Liver (tissue), 8 donors: ENCODE measurements at regions not wholly inside any gene's neighbourhood (a gene's known extent, or its start where the extent isn't known, plus 50 kb on each side); places are given as distances from the start of the nearest gene placed in this dataset.

ENCODE experiments used
- DNase-seq: peaks from one replicate; pipeline ENCODE4 v3.0.0-alpha.2; 2017; ENCODE audit warnings: low spot score
- H3K27ac ChIP-seq, 2 donors: one replicate each; pipeline ENCODE4 v1.7.0; 2013; ENCODE audit warnings: inconsistent platforms in 2 of 2, low read length in 2 of 2, control low read depth in 1 of 2, low read depth in 1 of 2, mild to moderate bottlenecking in 1 of 2
- H3K27me3 ChIP-seq, 4 donors: one replicate each; pipeline versions ENCODE4 v1.6.1 to v1.7.0; 2013; ENCODE audit warnings: low read length in 3 of 4, inconsistent platforms in 1 of 4, mild to moderate bottlenecking in 1 of 4, moderate library complexity in 1 of 4; ENCODE audit not compliant: control insufficient read depth in 4 of 4, insufficient read depth in 4 of 4
- H3K36me3 ChIP-seq, 4 donors: one replicate each; pipeline versions ENCODE4 v1.6.1 to v1.7.0; 2013; ENCODE audit warnings: low read length in 3 of 4, mild to moderate bottlenecking in 3 of 4, low read depth in 1 of 4, moderate library complexity in 1 of 4; ENCODE audit not compliant: control insufficient read depth in 4 of 4, insufficient read depth in 3 of 4
- H3K4me1 ChIP-seq, 4 donors: one replicate each; pipeline versions ENCODE4 v1.6.1 to v1.7.0; 2013; ENCODE audit warnings: low read length in 3 of 4, mild to moderate bottlenecking in 3 of 4, moderate library complexity in 1 of 4; ENCODE audit not compliant: control insufficient read depth in 4 of 4, insufficient read depth in 4 of 4
- H3K4me3 ChIP-seq, 3 donors: one replicate each; pipeline versions ENCODE4 v1.6.1 to v1.7.0; 2013; ENCODE audit warnings: low read length in 3 of 3, control low read depth in 1 of 3, low read depth in 1 of 3, mild to moderate bottlenecking in 1 of 3
- H3K9ac ChIP-seq, 2 donors: one replicate each; pipeline ENCODE4 v1.7.0; 2013; ENCODE audit warnings: low read length in 2 of 2, mild to moderate bottlenecking in 2 of 2, moderate library complexity in 2 of 2, control low read depth in 1 of 2, low read depth in 1 of 2
- H3K9me3 ChIP-seq, 4 donors: one replicate each; pipeline versions ENCODE4 v1.6.1 to v1.7.0; 2013; ENCODE audit warnings: low read length in 3 of 4; ENCODE audit not compliant: control insufficient read depth in 4 of 4
- FOXA1 ChIP-seq: IDR thresholded peaks from 2 replicates; pipeline ENCODE4 v1.6.1; 2016; ENCODE audit warnings: antibody characterized with exemption
- FOXA2 ChIP-seq: IDR thresholded peaks from 2 replicates; pipeline ENCODE4 v1.6.1; 2016; ENCODE audit warnings: antibody characterized with exemption
- HNF4A ChIP-seq, 2 donors: conservative IDR thresholded peaks; 2 replicates each; pipeline ENCODE4 v1.6.1; 2016; ENCODE audit warnings: antibody characterized with exemption in 2 of 2, mild to moderate bottlenecking in 2 of 2
- HNF4G ChIP-seq: IDR thresholded peaks from 2 replicates; pipeline ENCODE4 v1.6.1; 2016; ENCODE audit warnings: antibody characterized with exemption
- JUND ChIP-seq, 2 donors: IDR thresholded peaks; 2 replicates each; pipeline ENCODE4 v1.6.1; 2016; ENCODE audit warnings: antibody characterized with exemption in 2 of 2
- MAX ChIP-seq: IDR thresholded peaks from 2 replicates; pipeline ENCODE4 v1.6.1; 2016; ENCODE audit warnings: antibody characterized with exemption
- NR2F2 ChIP-seq: IDR thresholded peaks from 2 replicates; pipeline ENCODE4 v1.6.1; 2016; ENCODE audit warnings: antibody characterized with exemption
- RAD21 ChIP-seq, 2 donors: IDR thresholded peaks; 2 replicates each; pipeline ENCODE4 v1.6.1; 2016; ENCODE audit warnings: antibody characterized with exemption in 2 of 2, mild to moderate bottlenecking in 2 of 2
- RXRA ChIP-seq, 2 donors: IDR thresholded peaks; 2 replicates each; pipeline ENCODE4 v1.6.1; 2017 to 2018; ENCODE audit warnings: antibody characterized with exemption in 2 of 2, mild to moderate bottlenecking in 1 of 2
- SP1 ChIP-seq: IDR thresholded peaks from 2 replicates; pipeline ENCODE4 v1.6.1; 2018; ENCODE audit warnings: antibody characterized with exemption, mild to moderate bottlenecking
- TAF1 ChIP-seq: conservative IDR thresholded peaks from 2 replicates; pipeline ENCODE4 v1.6.1; 2016; ENCODE audit warnings: antibody characterized with exemption, mild to moderate bottlenecking
- YY1 ChIP-seq: IDR thresholded peaks from 2 replicates; pipeline ENCODE4 v1.6.1; 2016; ENCODE audit warnings: antibody characterized with exemption, mild to moderate bottlenecking
- ZBTB33 ChIP-seq: IDR thresholded peaks from 2 replicates; pipeline ENCODE4 v1.6.1; 2016; ENCODE audit warnings: antibody characterized with exemption
- WGBS: extraction: QIAGEN DNeasy Blood & Tissue Kit; methylation state at CpG from one replicate; pipeline ENCODE4 v1.1.7; 2013; 5-methylcytosine and 5-hydroxymethylcytosine counted together
- TF ChIP-seq, protein P1 (sequence below): IDR thresholded peaks from 2 replicates; pipeline ENCODE4 v1.6.1; 2016; ENCODE audit warnings: antibody characterized with exemption, mild to moderate bottlenecking
- TF ChIP-seq, protein P2 (sequence below): IDR thresholded peaks from 2 replicates; pipeline ENCODE4 v1.6.1; 2016; ENCODE audit warnings: antibody characterized with exemption
- TF ChIP-seq, protein P3 (sequence below): fragments of 150-350 bp; IDR thresholded peaks from 2 replicates; pipeline ENCODE4 v1.5.1; 2017; ENCODE audit warnings: improper control_type of control experiment, low read depth, low read length; ENCODE audit not compliant: missing input control
- donor health status: healthy.
- donor health status: healthy.
- donor health status: healthy.
- donor health status: healthy.
- donor health status: healthy.

- peaks cover 0 to 6% (median 0%) of the 10 kb centered on the region in 4 donors for H3K9me3 ChIP-seq
- H3K27me3 ChIP-seq, result peaks cover 0 to 13% (median 0%) of the 10 kb centered on the region in 4 donors
- H3K9ac ChIP-seq, result no peak overlapping the region
- H3K36me3 ChIP-seq, result no peaks in the 10 kb centered on the region
- 57% methylated on average over 6 of the region's 6 CpGs for WGBS
- H3K4me1 ChIP-seq, result no peaks in the 10 kb centered on the region
- H3K27ac ChIP-seq, result no peak overlapping the region
- H3K4me3 ChIP-seq, result no peak overlapping the region
- DNase-seq, result no peak
- TF ChIP-seq FOXA1 (no peak), YY1 (no peak), RXRA (IDR thresholded peaks at IDR 0.05) (no peak), MAX (no peak), FOXA2 (no peak), SP1 (no peak), TAF1 (no peak), JUND (IDR thresholded peaks at IDR 0.05) (no peak), ZBTB33 (no peak), RAD21 (IDR thresholded peaks at IDR 0.05) (no peak), HNF4A (conservative IDR thresholded peaks at IDR 0.05) (no peak), NR2F2 (no peak), HNF4G (no peak)
- TF ChIP-seq, protein P1, sequence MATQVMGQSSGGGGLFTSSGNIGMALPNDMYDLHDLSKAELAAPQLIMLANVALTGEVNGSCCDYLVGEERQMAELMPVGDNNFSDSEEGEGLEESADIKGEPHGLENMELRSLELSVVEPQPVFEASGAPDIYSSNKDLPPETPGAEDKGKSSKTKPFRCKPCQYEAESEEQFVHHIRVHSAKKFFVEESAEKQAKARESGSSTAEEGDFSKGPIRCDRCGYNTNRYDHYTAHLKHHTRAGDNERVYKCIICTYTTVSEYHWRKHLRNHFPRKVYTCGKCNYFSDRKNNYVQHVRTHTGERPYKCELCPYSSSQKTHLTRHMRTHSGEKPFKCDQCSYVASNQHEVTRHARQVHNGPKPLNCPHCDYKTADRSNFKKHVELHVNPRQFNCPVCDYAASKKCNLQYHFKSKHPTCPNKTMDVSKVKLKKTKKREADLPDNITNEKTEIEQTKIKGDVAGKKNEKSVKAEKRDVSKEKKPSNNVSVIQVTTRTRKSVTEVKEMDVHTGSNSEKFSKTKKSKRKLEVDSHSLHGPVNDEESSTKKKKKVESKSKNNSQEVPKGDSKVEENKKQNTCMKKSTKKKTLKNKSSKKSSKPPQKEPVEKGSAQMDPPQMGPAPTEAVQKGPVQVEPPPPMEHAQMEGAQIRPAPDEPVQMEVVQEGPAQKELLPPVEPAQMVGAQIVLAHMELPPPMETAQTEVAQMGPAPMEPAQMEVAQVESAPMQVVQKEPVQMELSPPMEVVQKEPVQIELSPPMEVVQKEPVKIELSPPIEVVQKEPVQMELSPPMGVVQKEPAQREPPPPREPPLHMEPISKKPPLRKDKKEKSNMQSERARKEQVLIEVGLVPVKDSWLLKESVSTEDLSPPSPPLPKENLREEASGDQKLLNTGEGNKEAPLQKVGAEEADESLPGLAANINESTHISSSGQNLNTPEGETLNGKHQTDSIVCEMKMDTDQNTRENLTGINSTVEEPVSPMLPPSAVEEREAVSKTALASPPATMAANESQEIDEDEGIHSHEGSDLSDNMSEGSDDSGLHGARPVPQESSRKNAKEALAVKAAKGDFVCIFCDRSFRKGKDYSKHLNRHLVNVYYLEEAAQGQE, result no peak
- TF ChIP-seq, protein P2, sequence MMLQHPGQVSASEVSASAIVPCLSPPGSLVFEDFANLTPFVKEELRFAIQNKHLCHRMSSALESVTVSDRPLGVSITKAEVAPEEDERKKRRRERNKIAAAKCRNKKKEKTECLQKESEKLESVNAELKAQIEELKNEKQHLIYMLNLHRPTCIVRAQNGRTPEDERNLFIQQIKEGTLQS, result no peak
- TF ChIP-seq, protein P3, sequence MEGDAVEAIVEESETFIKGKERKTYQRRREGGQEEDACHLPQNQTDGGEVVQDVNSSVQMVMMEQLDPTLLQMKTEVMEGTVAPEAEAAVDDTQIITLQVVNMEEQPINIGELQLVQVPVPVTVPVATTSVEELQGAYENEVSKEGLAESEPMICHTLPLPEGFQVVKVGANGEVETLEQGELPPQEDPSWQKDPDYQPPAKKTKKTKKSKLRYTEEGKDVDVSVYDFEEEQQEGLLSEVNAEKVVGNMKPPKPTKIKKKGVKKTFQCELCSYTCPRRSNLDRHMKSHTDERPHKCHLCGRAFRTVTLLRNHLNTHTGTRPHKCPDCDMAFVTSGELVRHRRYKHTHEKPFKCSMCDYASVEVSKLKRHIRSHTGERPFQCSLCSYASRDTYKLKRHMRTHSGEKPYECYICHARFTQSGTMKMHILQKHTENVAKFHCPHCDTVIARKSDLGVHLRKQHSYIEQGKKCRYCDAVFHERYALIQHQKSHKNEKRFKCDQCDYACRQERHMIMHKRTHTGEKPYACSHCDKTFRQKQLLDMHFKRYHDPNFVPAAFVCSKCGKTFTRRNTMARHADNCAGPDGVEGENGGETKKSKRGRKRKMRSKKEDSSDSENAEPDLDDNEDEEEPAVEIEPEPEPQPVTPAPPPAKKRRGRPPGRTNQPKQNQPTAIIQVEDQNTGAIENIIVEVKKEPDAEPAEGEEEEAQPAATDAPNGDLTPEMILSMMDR, result no peak
Measured at GRCh38 chr5:73288803-73289720, 116.1 kb downstream of the TMEM174 start.
